PC-9 (cell line): ENCODE measurements at regions not wholly inside any gene's neighbourhood (a gene's known extent, or its start where the extent isn't known, plus 50 kb on each side); places are given as distances from the start of the nearest gene placed in this dataset.

ENCODE experiments used
- EZH2 ChIP-seq: fragments of 200-600 bp; sonication (generic); IDR thresholded peaks from 2 replicates; pipeline ENCODE4 v1.8.0; 2017; ENCODE audit warnings: antibody characterized with exemption, low read depth
- TF ChIP-seq, protein P1 (sequence below): fragments of 200-600 bp; sonication (generic); conservative IDR thresholded peaks from 2 replicates; pipeline ENCODE4 v1.6.1; 2017; ENCODE audit warnings: mixed run types, antibody characterized with exemption, mild to moderate bottlenecking, moderate library complexity

DNA sequence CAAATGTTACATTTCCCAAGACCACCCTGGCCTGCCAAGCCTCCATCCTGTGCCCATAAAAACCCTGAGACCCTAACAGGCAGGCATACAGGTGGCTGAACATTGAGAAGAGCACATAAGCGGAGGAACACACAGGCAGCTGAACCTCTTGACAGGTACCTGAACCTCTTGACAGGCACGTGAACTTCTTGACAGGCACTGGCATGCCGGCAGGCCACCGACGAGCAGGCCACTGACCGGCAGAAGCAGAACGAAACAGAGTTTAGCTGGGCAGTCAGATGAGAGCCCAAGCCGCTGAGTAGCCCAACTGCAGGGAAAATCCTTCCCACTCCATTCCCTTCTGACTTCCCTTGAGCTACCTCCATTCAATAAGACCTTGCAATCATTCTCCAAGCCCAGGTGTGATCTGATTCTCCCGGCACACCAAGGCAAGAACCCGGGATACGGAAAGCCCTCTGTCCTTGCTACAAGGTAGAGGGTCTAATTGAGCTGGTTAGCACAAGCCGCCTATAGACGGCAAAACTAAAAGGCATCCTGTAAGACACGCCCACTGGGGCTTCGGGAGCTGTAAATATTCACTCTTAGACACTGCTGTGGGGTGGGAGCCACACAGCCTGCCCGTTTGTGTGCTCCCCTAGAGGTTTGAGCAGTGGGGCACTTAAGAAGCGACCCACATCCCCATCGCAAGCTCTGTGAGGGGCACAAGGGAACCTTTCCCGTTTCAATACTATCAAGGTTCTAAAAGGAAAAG lies 2613.9 kb upstream of the PCDH20 start:
- TF ChIP-seq, protein P1, sequence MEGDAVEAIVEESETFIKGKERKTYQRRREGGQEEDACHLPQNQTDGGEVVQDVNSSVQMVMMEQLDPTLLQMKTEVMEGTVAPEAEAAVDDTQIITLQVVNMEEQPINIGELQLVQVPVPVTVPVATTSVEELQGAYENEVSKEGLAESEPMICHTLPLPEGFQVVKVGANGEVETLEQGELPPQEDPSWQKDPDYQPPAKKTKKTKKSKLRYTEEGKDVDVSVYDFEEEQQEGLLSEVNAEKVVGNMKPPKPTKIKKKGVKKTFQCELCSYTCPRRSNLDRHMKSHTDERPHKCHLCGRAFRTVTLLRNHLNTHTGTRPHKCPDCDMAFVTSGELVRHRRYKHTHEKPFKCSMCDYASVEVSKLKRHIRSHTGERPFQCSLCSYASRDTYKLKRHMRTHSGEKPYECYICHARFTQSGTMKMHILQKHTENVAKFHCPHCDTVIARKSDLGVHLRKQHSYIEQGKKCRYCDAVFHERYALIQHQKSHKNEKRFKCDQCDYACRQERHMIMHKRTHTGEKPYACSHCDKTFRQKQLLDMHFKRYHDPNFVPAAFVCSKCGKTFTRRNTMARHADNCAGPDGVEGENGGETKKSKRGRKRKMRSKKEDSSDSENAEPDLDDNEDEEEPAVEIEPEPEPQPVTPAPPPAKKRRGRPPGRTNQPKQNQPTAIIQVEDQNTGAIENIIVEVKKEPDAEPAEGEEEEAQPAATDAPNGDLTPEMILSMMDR = no peak
- no peak for TF ChIP-seq EZH2
